ENCODE measurements at regions not wholly inside any gene's neighbourhood (a gene's known extent, or its start where the extent isn't known, plus 50 kb on each side); places are given as distances from the start of the nearest gene placed in this dataset.

DNA sequence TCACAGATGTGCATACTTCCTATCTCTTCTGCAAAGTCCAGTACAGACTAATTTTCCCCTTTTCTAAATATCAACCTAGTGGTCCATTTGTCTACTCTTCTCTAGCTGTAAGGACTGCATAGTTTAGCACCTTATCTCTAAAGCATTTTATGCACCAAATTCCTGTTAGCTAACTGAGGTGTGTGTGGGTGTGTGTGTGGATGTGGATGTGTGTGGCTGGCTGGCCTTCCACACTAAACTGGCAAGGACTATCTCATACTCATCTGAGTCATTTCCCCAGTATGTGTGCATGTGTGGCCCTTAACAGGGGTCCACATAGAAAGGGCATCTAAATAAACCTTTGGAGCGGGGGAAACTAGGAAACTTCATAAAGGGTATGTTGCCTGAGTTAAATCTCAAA lies 139.6 kb downstream of the TTC32 start:
- peaks cover 14 to 18% of the 10 kb centered on the region in 2 donors for H3K27me3 Mint-ChIP-seq
- no peak for ATAC-seq (replicated peaks)
- no peak overlapping the region for H3K4me3 Mint-ChIP-seq
- no peak for DNase-seq
- H3K27ac Mint-ChIP-seq: no peak overlapping the region
- peaks cover 0 to 2% of the 10 kb centered on the region in 2 donors for H3K9me3 Mint-ChIP-seq
- no peaks in the 10 kb centered on the region for H3K36me3 Mint-ChIP-seq (ENCODE audit: insufficient read depth)
- H3K4me1 Mint-ChIP-seq (ENCODE audit: low read depth in 2 of 2): no peaks in the 10 kb centered on the region

DNA sequence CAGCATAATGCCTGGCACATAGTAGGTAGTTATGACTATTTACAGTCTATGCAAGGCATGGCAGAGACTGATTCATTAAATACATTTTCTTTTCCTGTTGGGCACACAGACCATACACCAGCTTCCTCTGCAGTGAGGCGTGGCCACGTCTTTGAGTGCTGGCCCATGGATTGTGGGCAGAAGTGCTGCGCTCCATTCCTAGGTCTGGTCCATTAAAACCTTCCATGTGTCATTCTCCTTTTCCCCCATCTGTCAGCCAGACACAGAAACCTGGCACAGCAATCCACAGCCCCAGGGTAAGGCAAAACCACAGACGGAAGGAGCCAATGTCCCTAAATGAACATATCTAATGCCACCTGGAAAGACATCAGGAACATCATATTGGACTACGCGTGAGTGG lies 141.9 kb downstream of the TTC32 start:
- H3K4me1 Mint-ChIP-seq (ENCODE audit: low read depth in 2 of 2): no peaks in the 10 kb centered on the region

DNA sequence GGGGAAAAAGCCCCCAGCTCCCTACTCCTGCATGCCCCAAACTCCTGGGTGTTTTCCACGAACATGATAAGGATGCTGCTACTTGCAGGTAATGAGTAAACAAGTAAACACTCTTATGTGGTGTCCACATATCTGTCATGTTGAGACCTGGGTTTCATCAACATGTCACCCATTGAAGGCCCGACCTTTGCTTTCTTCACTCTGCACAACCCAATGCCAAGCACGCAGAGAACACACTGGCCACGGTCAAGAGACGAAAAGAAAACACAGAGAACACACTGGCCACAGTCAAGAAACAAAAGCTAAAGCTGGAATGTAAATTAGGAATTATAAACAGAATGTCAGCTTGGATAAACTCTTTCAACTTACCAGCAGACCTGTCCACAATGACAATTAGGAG lies 143.1 kb downstream of the TTC32 start:
- Mint-ChIP-seq H3K27ac (no peak overlapping the region), H3K27me3 (peaks cover 16 to 46% of the 10 kb centered on the region in 2 donors)

More for the DNA sequence above, 141.9 kb downstream of the TTC32 start:
- DNase-seq: no peak
- ATAC-seq (replicated peaks): no peak
- Mint-ChIP-seq H3K27ac (no peak overlapping the region), H3K36me3 (ENCODE audit: insufficient read depth) (no peaks in the 10 kb centered on the region), H3K9me3 (no peaks in the 10 kb centered on the region), H3K4me3 (no peak overlapping the region), H3K27me3 (peaks cover 12 to 34% of the 10 kb centered on the region in 2 donors)

DNA sequence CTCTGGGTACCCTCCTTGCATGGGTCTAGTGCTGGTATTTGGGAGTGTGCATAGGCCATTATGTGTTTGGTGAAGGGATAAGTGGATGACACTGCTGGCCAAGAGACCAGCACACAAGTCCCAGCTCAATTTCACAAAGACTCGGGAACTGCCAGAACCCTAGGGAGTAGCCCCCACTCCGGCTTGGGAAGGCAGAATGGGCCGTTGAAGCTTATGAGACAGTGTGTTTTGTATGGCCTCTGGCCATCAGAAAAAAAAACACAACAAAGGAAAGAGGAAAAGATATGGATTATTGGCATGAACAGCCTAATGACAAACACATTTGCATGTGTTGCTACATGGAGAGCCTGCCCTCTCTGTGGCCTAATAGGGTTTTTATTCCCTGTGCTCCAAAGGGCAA lies 144.2 kb downstream of the TTC32 start:
- Mint-ChIP-seq H3K4me3 (no peak overlapping the region), H3K27me3 (peaks cover 26 to 53% of the 10 kb centered on the region in 2 donors), H3K27ac (no peak overlapping the region), H3K36me3 (ENCODE audit: insufficient read depth) (no peaks in the 10 kb centered on the region), H3K4me1 (ENCODE audit: low read depth in 2 of 2) (no peaks in the 10 kb centered on the region), H3K9me3 (no peaks in the 10 kb centered on the region)
- DNase-seq (no peak), ATAC-seq (replicated peaks) (no peak)

More for the DNA sequence above, 143.1 kb downstream of the TTC32 start:
- DNase-seq (no peak), ATAC-seq (replicated peaks) (no peak)
- Mint-ChIP-seq H3K4me3 (no peak overlapping the region), H3K9me3 (no peaks in the 10 kb centered on the region), H3K4me1 (ENCODE audit: low read depth in 2 of 2) (no peaks in the 10 kb centered on the region), H3K36me3 (ENCODE audit: insufficient read depth) (no peaks in the 10 kb centered on the region)

DNA sequence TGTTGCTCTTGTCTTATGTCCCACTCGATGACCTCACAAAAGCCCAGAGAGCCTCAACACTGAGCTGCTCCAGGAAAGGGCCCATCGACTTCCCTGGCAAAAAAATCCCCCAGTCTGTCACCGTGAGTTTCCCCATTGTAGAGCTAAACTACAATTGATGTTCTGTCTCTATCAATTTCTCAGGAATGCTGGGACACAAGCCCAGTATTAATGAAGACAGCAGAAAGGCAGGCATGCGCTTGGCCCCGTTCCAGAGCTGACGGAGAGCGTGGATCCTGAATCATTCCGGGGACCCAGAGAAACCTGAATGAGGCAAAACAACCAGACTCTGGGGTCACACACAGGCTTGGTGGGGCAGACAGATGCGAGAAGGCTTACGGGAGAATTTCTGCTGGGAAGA lies 146.9 kb downstream of the TTC32 start:
- Mint-ChIP-seq H3K27ac (no peak overlapping the region), H3K27me3 (peaks cover 40 to 77% of the 10 kb centered on the region in 2 donors), H3K4me3 (no peak overlapping the region), H3K4me1 (ENCODE audit: low read depth in 2 of 2) (no peaks in the 10 kb centered on the region), H3K36me3 (ENCODE audit: insufficient read depth) (no peaks in the 10 kb centered on the region), H3K9me3 (no peaks in the 10 kb centered on the region)
- no peak for ATAC-seq (replicated peaks)
- no peak for DNase-seq

- Mint-ChIP-seq H3K36me3 (ENCODE audit: insufficient read depth) (no peaks in the 10 kb centered on the region), H3K4me3 (no peak overlapping the region), H3K4me1 (ENCODE audit: low read depth in 2 of 2) (no peaks in the 10 kb centered on the region), H3K27ac (no peak overlapping the region), H3K9me3 (no peaks in the 10 kb centered on the region), H3K27me3 (peaks cover 39 to 82% of the 10 kb centered on the region in 2 donors)
- DNase-seq: no peak
- ATAC-seq (replicated peaks): no peak
Measured at GRCh38 chr2:19753818-19754217, 148.0 kb downstream of the TTC32 start.

DNA sequence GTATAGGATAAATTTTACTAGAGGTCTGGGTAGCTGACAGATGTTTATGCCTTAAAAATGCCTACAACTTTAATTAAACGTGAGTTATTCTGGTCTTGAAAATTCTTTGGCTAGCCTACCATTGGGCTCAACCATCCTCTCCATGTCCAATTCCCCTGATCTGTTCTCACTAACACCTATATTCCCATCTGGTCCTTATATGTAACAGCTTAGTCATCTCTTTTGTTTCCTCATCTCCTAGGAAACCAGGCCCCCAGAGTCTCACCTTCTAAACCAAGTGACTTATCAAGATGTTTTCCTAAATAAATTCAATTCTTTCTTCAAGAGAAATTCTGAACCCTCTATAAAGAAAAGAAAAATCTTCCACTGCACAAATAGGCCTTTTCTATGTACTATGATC lies 148.5 kb downstream of the TTC32 start:
- Mint-ChIP-seq H3K36me3 (ENCODE audit: insufficient read depth) (no peaks in the 10 kb centered on the region), H3K4me3 (no peak overlapping the region), H3K27me3 (peaks cover 36 to 83% of the 10 kb centered on the region in 2 donors), H3K27ac (no peak overlapping the region), H3K9me3 (no peaks in the 10 kb centered on the region), H3K4me1 (ENCODE audit: low read depth in 2 of 2) (no peaks in the 10 kb centered on the region)
- DNase-seq (no peak), ATAC-seq (replicated peaks) (no peak)

- Mint-ChIP-seq H3K27ac (no peak overlapping the region), H3K4me1 (ENCODE audit: low read depth in 2 of 2) (no peaks in the 10 kb centered on the region), H3K4me3 (no peak overlapping the region), H3K36me3 (ENCODE audit: insufficient read depth) (no peaks in the 10 kb centered on the region), H3K27me3 (peaks cover 35 to 87% of the 10 kb centered on the region in 2 donors), H3K9me3 (no peaks in the 10 kb centered on the region)
- DNase-seq (no peak), ATAC-seq (replicated peaks) (no peak)
Measured at GRCh38 chr2:19752500-19752899, 149.3 kb downstream of the TTC32 start.

DNA sequence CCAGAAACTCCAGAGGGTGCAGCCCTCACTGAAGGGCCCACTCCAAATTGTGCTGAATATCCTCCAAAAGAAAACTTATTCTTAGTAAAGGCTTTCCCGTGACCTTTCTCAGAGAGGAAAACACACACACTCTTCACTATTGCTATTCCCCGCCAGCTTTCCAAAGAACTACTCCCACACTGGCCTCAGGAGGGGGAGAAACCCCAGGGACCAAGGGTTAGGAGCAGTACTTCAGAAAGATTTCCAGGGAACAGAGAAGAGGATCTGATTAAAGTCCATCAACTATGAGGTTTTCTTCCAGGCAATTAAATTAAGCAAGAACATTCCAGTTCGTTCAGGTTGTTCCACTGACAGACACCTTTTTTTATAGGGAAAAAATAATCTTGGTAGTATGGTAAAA lies 150.2 kb downstream of the TTC32 start:
- DNase-seq: no peak
- H3K9me3 Mint-ChIP-seq: no peaks in the 10 kb centered on the region

DNA sequence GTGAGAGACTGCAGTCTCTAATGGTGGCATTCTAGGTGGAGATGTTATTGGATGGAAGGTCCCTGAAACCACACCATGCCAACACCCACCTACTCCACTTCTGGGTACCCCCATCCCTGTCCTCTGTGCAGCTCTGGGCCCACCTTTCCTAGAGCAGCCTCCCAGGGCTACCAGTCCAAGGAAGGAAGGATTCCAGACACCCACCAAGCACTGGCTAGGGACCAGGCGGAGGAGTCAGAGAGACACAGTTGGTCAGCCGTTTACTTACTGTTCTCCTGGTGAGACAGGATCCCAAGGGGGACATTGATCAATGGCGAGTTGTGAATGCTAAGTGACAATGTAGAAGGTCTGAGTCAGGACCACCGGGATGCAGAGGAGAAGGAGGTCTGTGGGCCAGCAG lies 151.6 kb downstream of the TTC32 start:
- no peaks in the 10 kb centered on the region for H3K9me3 Mint-ChIP-seq
- H3K4me1 Mint-ChIP-seq (ENCODE audit: low read depth in 2 of 2): no peaks in the 10 kb centered on the region
- H3K4me3 Mint-ChIP-seq: no peak overlapping the region
- DNase-seq (no peak), ATAC-seq (replicated peaks) (no peak)
- H3K27ac Mint-ChIP-seq: no peak overlapping the region
- H3K36me3 Mint-ChIP-seq (ENCODE audit: insufficient read depth): no peaks in the 10 kb centered on the region
- peaks cover 28 to 88% of the 10 kb centered on the region in 2 donors for H3K27me3 Mint-ChIP-seq

More for the DNA sequence above, 150.2 kb downstream of the TTC32 start:
- Mint-ChIP-seq H3K4me1 (ENCODE audit: low read depth in 2 of 2) (no peaks in the 10 kb centered on the region), H3K27ac (no peak overlapping the region), H3K36me3 (ENCODE audit: insufficient read depth) (no peaks in the 10 kb centered on the region), H3K27me3 (peaks cover 28 to 92% of the 10 kb centered on the region in 2 donors), H3K4me3 (no peak overlapping the region)
- no peak for ATAC-seq (replicated peaks)

GRCh38 chr2:19749507-19749836 lies 152.3 kb downstream of the TTC32 start:
- peaks cover 28 to 88% of the 10 kb centered on the region in 2 donors for H3K27me3 Mint-ChIP-seq
- no peaks in the 10 kb centered on the region for H3K9me3 Mint-ChIP-seq
- no peak overlapping the region for H3K4me3 Mint-ChIP-seq
- H3K36me3 Mint-ChIP-seq (ENCODE audit: insufficient read depth): no peaks in the 10 kb centered on the region
- no peak overlapping the region for H3K27ac Mint-ChIP-seq
- no peak for ATAC-seq (replicated peaks)
- H3K4me1 Mint-ChIP-seq (ENCODE audit: low read depth in 2 of 2): no peaks in the 10 kb centered on the region
- no peak for DNase-seq

DNA sequence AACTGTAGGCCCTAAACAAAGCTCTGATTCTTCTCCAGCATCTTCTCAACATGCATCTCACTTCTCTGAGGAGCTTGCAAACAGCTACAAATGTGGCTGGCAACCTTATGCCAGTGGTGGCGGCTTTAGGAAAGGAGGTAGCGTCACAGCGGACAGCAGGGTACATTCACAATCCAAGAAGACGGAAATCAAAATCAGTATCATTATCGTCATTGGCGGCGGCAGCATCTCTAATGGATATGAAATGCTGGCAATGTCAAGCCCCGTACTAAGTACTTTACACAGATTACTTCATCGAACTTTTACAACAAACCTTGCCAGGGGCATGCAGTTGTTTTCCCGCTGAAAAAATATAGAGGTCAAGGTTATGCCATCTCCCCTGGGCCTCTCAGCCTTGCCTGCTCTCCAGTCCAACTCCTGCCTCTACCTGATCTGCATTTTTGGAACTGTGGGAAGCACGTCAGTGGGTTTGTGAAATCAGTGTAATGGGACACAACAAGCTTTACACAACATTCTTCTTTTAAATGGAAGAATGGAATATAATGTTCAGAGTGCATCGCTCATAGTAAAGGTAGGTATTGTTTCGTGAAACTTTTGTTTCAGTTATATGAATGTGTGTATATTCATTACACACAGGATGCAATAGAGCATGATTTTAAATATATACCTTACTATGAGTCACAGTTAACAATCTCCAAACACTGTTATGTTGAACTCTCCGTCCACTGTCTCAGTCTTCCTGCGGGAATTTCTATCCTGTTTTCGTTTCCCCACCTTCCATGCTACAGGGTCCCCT lies 152.9 kb downstream of the TTC32 start:
- Mint-ChIP-seq H3K9me3 (no peaks in the 10 kb centered on the region), H3K4me3 (no peak overlapping the region), H3K27me3 (peaks cover 27 to 88% of the 10 kb centered on the region in 2 donors), H3K36me3 (ENCODE audit: insufficient read depth) (no peaks in the 10 kb centered on the region), H3K4me1 (ENCODE audit: low read depth in 2 of 2) (no peaks in the 10 kb centered on the region), H3K27ac (no peak overlapping the region)
- no peak for ATAC-seq (replicated peaks)
- DNase-seq: no peak

DNA sequence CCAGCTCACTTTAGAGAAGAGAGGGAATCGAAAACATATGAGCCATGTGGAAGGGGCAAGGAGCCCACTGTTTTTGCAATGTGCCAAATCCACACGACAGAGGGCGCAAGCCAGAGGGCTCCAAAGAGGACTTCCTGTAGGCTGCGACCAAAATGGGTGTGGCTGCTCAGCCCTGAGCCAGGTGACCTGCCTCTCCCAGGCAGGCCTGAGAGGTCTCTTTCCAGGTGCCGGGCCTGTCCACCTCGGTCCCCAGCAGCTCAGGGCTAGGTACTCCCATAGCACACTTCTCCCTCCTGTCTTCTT lies 153.8 kb downstream of the TTC32 start:
- Mint-ChIP-seq H3K4me1 (ENCODE audit: low read depth in 2 of 2) (no peaks in the 10 kb centered on the region), H3K27ac (no peak overlapping the region), H3K27me3 (peaks cover 18 to 84% of the 10 kb centered on the region in 2 donors), H3K9me3 (no peaks in the 10 kb centered on the region), H3K4me3 (no peak overlapping the region), H3K36me3 (ENCODE audit: insufficient read depth) (no peaks in the 10 kb centered on the region)
- ATAC-seq (replicated peaks): no peak
- no peak for DNase-seq

- Mint-ChIP-seq H3K4me3 (no peak overlapping the region), H3K27ac (no peak overlapping the region), H3K4me1 (ENCODE audit: low read depth in 2 of 2) (no peaks in the 10 kb centered on the region), H3K27me3 (peaks cover 14 to 78% of the 10 kb centered on the region in 2 donors), H3K36me3 (ENCODE audit: insufficient read depth) (no peaks in the 10 kb centered on the region), H3K9me3 (no peaks in the 10 kb centered on the region)
- DNase-seq: no peak
- no peak for ATAC-seq (replicated peaks)
Measured at GRCh38 chr2:19747310-19748072, 154.3 kb downstream of the TTC32 start.

All from effector memory CD8-positive, alpha-beta T cell (primary cell).